Activated CD4-positive, alpha-beta T cell treated with anti-CD3 and anti-CD28 coated beads for 4 hours (primary cell): ENCODE measurements at regions not wholly inside any gene's neighbourhood (a gene's known extent, or its start where the extent isn't known, plus 50 kb on each side); places are given as distances from the start of the nearest gene placed in this dataset.

Experiments
- DNase-seq, 2 donors: peaks; one replicate each; pipeline ENCODE4 v3.0.0-alpha.2; 2020

DNA sequence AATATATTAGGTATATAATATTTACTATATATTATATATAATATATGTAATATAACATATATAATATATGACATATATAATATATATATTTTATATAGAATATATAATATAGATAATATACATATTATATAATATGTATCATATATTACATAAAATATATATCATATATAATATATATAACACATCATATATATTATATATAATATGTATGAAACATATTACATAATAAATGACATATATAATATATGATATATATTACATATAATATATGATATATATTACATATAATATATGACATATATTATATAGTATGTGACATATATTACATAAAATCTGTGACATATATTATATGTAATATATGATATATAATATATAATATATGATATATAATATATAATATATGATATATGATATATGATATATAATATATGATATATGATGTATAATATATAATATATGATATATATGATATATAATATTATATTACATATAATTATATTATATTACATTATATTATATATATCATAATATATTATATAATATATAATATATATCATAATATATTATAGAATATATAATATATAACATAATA lies 119.5 kb upstream of the RIMBP3 start:
- no peak for DNase-seq

DNA sequence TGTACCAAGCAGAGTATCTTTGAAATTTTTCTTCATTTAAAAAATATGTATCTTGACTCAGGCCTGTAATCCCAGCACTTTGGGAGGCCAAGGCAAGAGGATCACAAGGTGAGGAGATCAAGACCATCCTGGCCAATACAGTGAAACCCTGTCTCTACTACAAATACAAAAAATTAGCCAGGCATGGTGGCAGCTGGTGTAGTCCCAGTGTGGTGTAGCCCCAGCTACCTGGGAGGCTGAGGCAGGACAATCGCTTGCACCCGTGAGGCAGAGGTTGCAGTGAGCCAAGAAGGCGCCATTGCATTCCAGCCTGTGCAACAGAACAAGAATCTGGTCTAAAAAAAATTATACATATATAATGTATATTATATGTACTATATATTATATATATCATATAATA lies 118.7 kb upstream of the RIMBP3 start:
- DNase-seq: peak; percentile 0 to 68
